ENCODE measurements at regions not wholly inside any gene's neighbourhood (a gene's known extent, or its start where the extent isn't known, plus 50 kb on each side); places are given as distances from the start of the nearest gene placed in this dataset.

DNA sequence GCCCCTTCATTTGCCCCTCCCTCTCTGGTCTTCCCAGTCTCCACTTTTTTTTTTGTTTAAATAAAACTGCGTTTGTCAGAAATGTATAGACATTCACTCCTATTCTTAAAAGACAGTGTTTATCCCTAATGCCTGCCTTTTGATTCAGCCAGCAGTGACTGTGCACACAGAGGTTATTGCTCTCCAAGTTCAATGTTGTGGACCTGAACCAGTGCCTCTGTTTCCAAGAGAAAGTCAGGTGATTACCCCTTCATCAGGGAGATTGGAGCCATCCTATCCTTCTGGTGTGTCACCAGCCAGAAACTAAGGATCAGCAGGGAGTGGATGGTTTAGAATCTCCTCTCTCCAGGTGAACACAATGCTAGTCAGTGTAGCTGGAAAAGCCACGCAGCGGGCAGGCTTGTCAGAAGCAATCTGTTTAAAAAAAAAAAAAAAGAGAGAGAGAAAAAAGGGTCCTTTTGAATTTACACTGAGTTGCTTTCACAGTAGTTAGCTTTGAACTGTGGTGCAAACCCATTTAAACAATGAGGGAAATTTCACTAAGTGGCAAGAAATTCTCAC, 167.5 kb upstream of the DMRT1 start:
- TF ChIP-seq, protein P1, sequence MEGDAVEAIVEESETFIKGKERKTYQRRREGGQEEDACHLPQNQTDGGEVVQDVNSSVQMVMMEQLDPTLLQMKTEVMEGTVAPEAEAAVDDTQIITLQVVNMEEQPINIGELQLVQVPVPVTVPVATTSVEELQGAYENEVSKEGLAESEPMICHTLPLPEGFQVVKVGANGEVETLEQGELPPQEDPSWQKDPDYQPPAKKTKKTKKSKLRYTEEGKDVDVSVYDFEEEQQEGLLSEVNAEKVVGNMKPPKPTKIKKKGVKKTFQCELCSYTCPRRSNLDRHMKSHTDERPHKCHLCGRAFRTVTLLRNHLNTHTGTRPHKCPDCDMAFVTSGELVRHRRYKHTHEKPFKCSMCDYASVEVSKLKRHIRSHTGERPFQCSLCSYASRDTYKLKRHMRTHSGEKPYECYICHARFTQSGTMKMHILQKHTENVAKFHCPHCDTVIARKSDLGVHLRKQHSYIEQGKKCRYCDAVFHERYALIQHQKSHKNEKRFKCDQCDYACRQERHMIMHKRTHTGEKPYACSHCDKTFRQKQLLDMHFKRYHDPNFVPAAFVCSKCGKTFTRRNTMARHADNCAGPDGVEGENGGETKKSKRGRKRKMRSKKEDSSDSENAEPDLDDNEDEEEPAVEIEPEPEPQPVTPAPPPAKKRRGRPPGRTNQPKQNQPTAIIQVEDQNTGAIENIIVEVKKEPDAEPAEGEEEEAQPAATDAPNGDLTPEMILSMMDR (IDR thresholded peaks at IDR 0.05), result no peak
- Histone ChIP-seq H3K4me3 (ENCODE audit: low read depth in 1 of 2, low read length in 1 of 2) (no peak overlapping the region), H3K9me3 (no peaks in the 10 kb centered on the region), H3K4me1 (ENCODE audit: control insufficient read depth in 1 of 2, insufficient read depth in 1 of 2, low read depth in 1 of 2, low read length in 1 of 2) (peaks cover 0 to 6% of the 10 kb centered on the region in 2 experiments), H3K27me3 (no peaks in the 10 kb centered on the region), H3K36me3 (no peaks in the 10 kb centered on the region), H3K27ac (no peak overlapping the region)

DNA sequence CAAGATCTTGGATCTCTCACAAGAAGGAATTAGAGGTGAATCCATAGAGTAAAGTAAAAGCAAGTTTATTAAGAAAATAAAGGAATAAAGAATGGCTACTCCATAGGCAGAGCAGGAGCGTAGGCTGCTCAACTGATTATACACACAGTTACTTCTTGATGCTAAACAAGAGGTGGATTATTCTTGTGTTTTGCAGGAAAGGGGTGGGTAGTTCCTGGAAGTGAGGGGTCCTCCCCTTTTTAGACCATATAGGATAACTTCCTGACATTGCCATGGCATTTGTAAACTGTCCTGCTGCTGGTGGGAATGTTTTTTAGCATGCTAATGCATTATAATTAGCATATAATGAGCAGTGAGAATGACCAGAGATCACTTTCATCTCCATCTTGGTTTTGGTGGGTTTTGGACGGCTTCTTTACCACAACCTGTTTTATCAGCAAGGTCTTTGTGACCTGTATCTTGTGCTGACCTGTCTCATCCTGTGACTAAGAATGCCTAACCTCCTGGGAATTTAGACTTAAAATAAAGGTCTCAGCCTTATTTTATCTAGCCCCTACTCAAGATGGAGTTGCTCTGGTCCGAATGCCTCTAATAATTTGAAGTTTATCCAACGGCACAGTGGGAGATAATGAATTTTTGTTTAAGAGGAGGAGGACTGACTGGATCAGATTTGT, 165.7 kb upstream of the DMRT1 start:
- no peaks in the 10 kb centered on the region for H3K27me3 ChIP-seq
- no peaks in the 10 kb centered on the region for H3K9me3 ChIP-seq
- H3K4me3 ChIP-seq (ENCODE audit: low read depth in 1 of 2, low read length in 1 of 2), result no peak overlapping the region
- H3K27ac ChIP-seq, result no peak overlapping the region
- peaks cover 0 to 6% of the 10 kb centered on the region in 2 experiments for H3K4me1 ChIP-seq (ENCODE audit: control insufficient read depth in 1 of 2, insufficient read depth in 1 of 2, low read depth in 1 of 2, low read length in 1 of 2)
- H3K36me3 ChIP-seq, result no peaks in the 10 kb centered on the region
- TF ChIP-seq, protein P1 (IDR thresholded peaks at IDR 0.05), result no peak

DNA sequence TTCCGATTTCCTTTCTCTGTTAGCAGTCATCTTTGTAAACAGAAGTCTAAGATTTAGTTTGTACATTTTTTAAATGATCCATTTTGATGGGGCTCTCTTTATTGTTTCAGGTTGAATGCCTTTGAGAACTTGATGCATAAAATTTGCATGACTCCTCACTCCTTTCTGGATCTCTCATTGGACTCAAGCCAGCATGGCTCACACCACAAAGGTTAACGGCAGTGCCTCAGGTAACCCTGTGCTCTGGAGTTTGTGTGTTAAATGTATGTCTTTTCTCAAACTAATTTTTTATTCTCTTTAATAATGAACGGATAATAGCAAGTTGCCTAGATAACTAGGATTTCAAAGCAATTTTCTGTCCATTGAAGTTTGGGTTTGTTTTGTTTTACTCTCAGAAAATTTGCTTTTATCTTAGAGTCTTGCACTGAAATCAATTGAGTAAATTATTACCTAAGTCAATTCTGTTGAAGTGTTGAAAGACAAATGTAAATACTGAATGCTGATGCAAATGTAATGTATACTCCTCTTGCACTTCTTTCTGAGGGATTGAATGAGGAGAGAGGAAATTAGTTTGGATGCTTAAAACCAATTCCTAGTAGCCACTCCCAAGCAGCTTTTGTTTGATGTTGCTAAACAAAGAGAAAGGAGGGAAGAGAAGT, 164.6 kb upstream of the DMRT1 start:
- Histone ChIP-seq H3K4me1 (ENCODE audit: control insufficient read depth in 1 of 2, insufficient read depth in 1 of 2, low read depth in 1 of 2, low read length in 1 of 2) (peaks cover 0 to 6% of the 10 kb centered on the region in 2 experiments), H3K27ac (no peak overlapping the region), H3K4me3 (ENCODE audit: low read depth in 1 of 2, low read length in 1 of 2) (no peak overlapping the region), H3K9me3 (no peaks in the 10 kb centered on the region), H3K27me3 (no peaks in the 10 kb centered on the region), H3K36me3 (no peaks in the 10 kb centered on the region)
- TF ChIP-seq, protein P1 (IDR thresholded peaks at IDR 0.05), result no peak

DNA sequence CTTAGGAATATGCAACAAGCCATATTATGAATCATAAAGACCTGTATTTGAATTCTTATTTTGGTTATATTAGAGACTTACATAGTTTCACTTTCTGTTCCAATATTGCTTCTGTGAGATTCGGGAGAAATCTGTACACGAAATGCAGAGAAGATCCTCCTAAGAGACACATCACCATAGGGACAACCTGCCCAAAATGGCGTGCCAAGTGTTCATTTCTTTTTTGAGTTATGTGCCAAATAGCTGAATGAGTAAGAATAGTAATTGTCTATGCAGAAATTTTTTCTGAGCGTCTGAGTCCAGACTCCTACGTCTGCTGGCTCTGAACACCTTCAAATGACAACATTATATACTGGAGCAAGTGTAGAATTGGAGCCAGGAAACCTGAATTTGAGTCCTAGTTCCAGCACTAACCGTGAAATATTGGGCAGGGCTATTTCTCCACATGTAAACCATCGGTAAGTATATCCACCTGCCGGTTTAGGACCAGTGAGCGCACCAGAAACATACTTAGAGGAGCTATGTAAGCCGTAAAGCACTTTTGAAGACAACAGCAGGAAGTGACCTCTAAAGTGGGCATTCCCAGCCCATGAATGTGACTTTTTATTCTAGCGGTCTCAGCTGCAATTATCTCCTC, 163.9 kb upstream of the DMRT1 start:
- Histone ChIP-seq H3K36me3 (no peaks in the 10 kb centered on the region), H3K27me3 (no peaks in the 10 kb centered on the region), H3K4me1 (ENCODE audit: control insufficient read depth in 1 of 2, insufficient read depth in 1 of 2, low read depth in 1 of 2, low read length in 1 of 2) (peaks cover 0 to 6% of the 10 kb centered on the region in 2 experiments), H3K4me3 (ENCODE audit: low read depth in 1 of 2, low read length in 1 of 2) (peak overlapping the region in 1 of 2 experiments; percentile 31), H3K9me3 (no peaks in the 10 kb centered on the region), H3K27ac (no peak overlapping the region)
- TF ChIP-seq, protein P1 (IDR thresholded peaks at IDR 0.05), result no peak

DNA sequence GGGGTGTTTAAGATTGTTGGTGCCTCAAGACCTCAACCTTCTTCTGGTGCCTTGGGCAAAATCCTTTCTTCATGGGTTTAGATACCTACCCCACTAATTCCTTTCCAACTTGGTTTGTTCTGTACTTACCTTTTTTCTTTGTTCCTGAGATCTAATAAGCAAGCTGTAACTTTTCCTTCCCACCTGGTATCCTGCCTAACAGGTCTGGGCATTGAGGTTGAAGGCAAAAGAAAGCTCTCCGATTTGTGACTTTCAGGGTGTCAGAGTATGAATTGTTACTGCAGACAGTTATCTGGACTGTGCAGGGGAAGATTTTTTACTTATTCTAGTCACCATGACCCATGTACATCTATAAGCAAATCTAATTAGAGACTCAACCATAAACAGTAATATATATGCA, 162.6 kb upstream of the DMRT1 start:
- peaks cover 0 to 6% of the 10 kb centered on the region in 2 experiments for H3K4me1 ChIP-seq (ENCODE audit: control insufficient read depth in 1 of 2, insufficient read depth in 1 of 2, low read depth in 1 of 2, low read length in 1 of 2)
- no peak overlapping the region for H3K4me3 ChIP-seq (ENCODE audit: low read depth in 1 of 2, low read length in 1 of 2)
- H3K36me3 ChIP-seq, result no peaks in the 10 kb centered on the region
- TF ChIP-seq, protein P1 (IDR thresholded peaks at IDR 0.05), result no peak
- H3K27ac ChIP-seq, result no peak overlapping the region
- no peaks in the 10 kb centered on the region for H3K9me3 ChIP-seq
- no peaks in the 10 kb centered on the region for H3K27me3 ChIP-seq
